H1 (cell line): ENCODE measurements at regions not wholly inside any gene's neighbourhood (a gene's known extent, or its start where the extent isn't known, plus 50 kb on each side); places are given as distances from the start of the nearest gene placed in this dataset.

Experiments used
- POLR2A ChIP-seq, 2 experiments: IDR thresholded peaks; 1 replicate in 1 of 2; 2 replicates in 1 of 2; pipeline ENCODE4 v1.6.1; 2011; ENCODE audit warnings: low read depth in 2 of 2, low read length in 2 of 2, mild to moderate bottlenecking in 2 of 2; ENCODE audit errors: control extremely low read depth in 1 of 2
- SIN3A ChIP-seq, 2 experiments: IDR thresholded peaks in 1 of 2; conservative IDR thresholded peaks in 1 of 2; 2 replicates each; pipeline ENCODE4 v1.6.1; 2011 to 2012; ENCODE audit warnings: low read length in 2 of 2, improper control_type of control experiment in 1 of 2, low read depth in 1 of 2, mild to moderate bottlenecking in 1 of 2

DNA sequence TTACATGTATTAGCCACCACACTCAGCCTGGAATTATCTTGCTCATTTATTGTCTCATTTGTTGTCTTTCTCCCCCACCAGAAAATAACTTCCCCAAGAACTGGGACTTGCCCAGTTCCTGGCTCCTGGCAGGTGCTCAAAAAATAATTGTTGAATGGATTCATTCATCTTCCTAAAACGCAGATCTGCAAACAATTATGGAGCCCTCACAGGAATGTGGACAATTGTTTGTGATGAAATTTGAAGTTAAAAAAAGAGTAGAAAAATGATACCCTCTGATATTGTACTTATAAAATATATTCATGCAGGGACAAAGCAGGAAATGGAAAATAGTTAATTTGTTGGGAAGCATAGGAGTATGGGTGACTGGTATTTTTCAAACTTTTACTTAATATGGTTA is 60.7 kb upstream of the MAP1LC3B2 start:
- TF ChIP-seq SIN3A (conservative IDR thresholded peaks at IDR 0.05 in 1 of 2, IDR thresholded peaks at IDR 0.05 in 1 of 2; ENCODE audit: low read depth in 1 of 2, low read length in 2 of 2) (no peak), POLR2A (IDR thresholded peaks at IDR 0.05; ENCODE audit: control extremely low read depth in 1 of 2, low read depth in 2 of 2, low read length in 2 of 2) (no peak)
